ENCODE measurements at regions not wholly inside any gene's neighbourhood (a gene's known extent, or its start where the extent isn't known, plus 50 kb on each side); places are given as distances from the start of the nearest gene placed in this dataset.

DNA sequence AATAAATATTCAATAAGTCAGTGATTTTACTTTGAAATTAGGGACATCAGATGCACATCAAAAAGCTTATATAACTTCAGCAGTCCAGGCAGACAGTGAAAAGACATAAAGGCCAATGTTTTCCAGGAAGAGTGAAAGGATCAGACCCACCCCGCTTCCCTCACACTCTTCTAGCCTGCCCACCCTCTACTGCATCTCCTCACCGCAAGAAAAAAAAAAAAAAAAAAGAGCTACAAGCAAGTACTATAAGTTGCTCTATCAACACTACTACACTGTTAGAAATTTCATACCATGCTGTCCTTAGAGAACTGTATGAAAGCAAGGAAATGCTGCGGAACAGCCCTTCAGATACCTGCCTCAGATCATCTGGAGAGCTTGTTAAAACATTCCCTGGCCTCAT lies 240.8 kb downstream of the ZEB2 start (continued):
- no peak for TF ChIP-seq REST (IDR thresholded peaks at IDR 0.05; ENCODE audit: borderline replicate concordance)
- TF ChIP-seq REST (CRISPR knock-in tag; IDR thresholded peaks at IDR 0.05; ENCODE audit: low read depth) = no peak
- no peak for TF ChIP-seq LARP7 (IDR thresholded peaks at IDR 0.05)
- TF ChIP-seq MYNN (IDR thresholded peaks at IDR 0.05) = no peak
- no peak for TF ChIP-seq MYNN (CRISPR knock-in tag; IDR thresholded peaks at IDR 0.05)
- TF ChIP-seq ETS2 (tag; IDR thresholded peaks at IDR 0.05; ENCODE audit: borderline replicate concordance, poor library complexity, severe bottlenecking) = no peak
- no peak for TF ChIP-seq NFXL1 (CRISPR knock-in tag; IDR thresholded peaks at IDR 0.05)
